HCT116 (cell line): ENCODE measurements at regions not wholly inside any gene's neighbourhood (a gene's known extent, or its start where the extent isn't known, plus 50 kb on each side); places are given as distances from the start of the nearest gene placed in this dataset.

Source experiments
- ATAC-seq: fragments of 200-7000 bp; cut with Tn5 transposase; 2 replicates; pipeline ENCODE4 v1.9.1; 2020; ENCODE audit warnings: mild to moderate bottlenecking, moderate library complexity
- BruUV-seq: library from RNA; stranded (reverse); fragments of 400-500 nt; replicated peaks from 2 replicates; lab custom pipeline; 2021; lab: Mats Ljungman, UMichigan
- CTCF ChIA-PET: fragments of 300-600 bp; sonication (Branson Sonifier 250); formaldehyde crosslinking; loops from one replicate; lab custom pipeline; 2021; ENCODE audit warnings: antibody characterized with exemption; lab: Charles Lee
- POLR2A ChIA-PET: fragments of 300-600, 350-600 bp; sonication (Branson Sonifier 250); formaldehyde crosslinking; loops from one replicate; lab custom pipeline; 2021; ENCODE audit warnings: antibody characterized with exemption; lab: Charles Lee
- RAD21 ChIA-PET, 2 experiments: fragments of 300-600 bp; sonication (Branson Sonifier 250); formaldehyde crosslinking; loops; one replicate each; lab custom pipeline; 2023; ENCODE audit warnings: low total read pairs in 2 of 2; ENCODE audit not compliant: uncharacterized antibody in 2 of 2, unreplicated experiment in 2 of 2, low non-redundant PET in 1 of 2; lab: Charles Lee
- DNase-seq: peaks from one replicate; pipeline ENCODE4 v3.0.0-alpha.2; 2010; ENCODE audit warnings: low read depth, low spot score
- H2AFZ ChIP-seq: fragments of 200-600 bp; shearing (Covaris generic), sonication (generic); 2 replicates; pipeline ENCODE4 v1.6.1; 2017; ENCODE audit warnings: low read depth, mixed run types, mixed read lengths, antibody characterized with exemption, low read length; ENCODE audit not compliant: poor library complexity, severe bottlenecking
- H3K27ac ChIP-seq: 2 replicates; pipeline ENCODE4 v1.5.1; 2012; ENCODE audit warnings: low read depth, low read length
- H3K27me3 ChIP-seq: fragments of 200-600 bp; sonication (generic); 2 replicates; pipeline ENCODE4 v1.6.1; 2016; ENCODE audit warnings: mixed run types, low read length, mixed read lengths; ENCODE audit not compliant: insufficient read depth
- H3K36me3 ChIP-seq, 2 experiments: fragments of 200-500 bp in 1 of 2; fragments of 200-600 bp in 1 of 2; sonication (Bioruptor generic) in 1 of 2; sonication (generic) in 1 of 2; 2 replicates each; pipeline versions ENCODE4 v1.5.1 to v1.6.1; 2014 to 2016; ENCODE audit warnings: low read length in 2 of 2, inconsistent platforms in 1 of 2, mixed read lengths in 1 of 2, mixed run types in 1 of 2; ENCODE audit not compliant: insufficient read depth in 2 of 2, control insufficient read depth in 1 of 2
- H3K4me1 ChIP-seq, 2 experiments: fragments of 200-600 bp in 1 of 2; sonication (generic) in 1 of 2; 2 replicates each; pipeline versions ENCODE4 v1.5.1 to v1.6.1; 2012 to 2017; ENCODE audit warnings: low read length in 2 of 2, inconsistent platforms in 1 of 2, mild to moderate bottlenecking in 1 of 2, mixed read lengths in 1 of 2, mixed run types in 1 of 2, moderate library complexity in 1 of 2; ENCODE audit not compliant: insufficient read depth in 2 of 2, control insufficient read depth in 1 of 2
- H3K4me2 ChIP-seq: fragments of 200-600 bp; sonication (generic); 2 replicates; pipeline ENCODE4 v1.6.1; 2017; ENCODE audit warnings: mixed run types, low read length, mixed read lengths
- H3K4me3 ChIP-seq, 2 experiments: fragments of 200-600 bp in 1 of 2; sonication (generic) in 1 of 2; replicated peaks in 1 of 2; 2 replicates each; pipeline ENCODE4 v1.5.1; 2011 to 2016; ENCODE audit warnings: low read length in 2 of 2, control low read depth in 1 of 2, low read depth in 1 of 2, mild to moderate bottlenecking in 1 of 2, mixed read lengths in 1 of 2, mixed run types in 1 of 2
- H3K79me2 ChIP-seq: fragments of 200-600 bp; sonication (generic); 2 replicates; pipeline ENCODE4 v1.6.1; 2017; ENCODE audit warnings: mild to moderate bottlenecking, mixed run types, low read length, moderate library complexity, mixed read lengths; ENCODE audit not compliant: insufficient read depth
- H3K9ac ChIP-seq: fragments of 200-600 bp; sonication (generic); 2 replicates; pipeline ENCODE4 v1.6.1; 2016; ENCODE audit warnings: low read length, mixed read lengths
- H3K9me2 ChIP-seq: fragments of 200-600 bp; sonication (generic), shearing (Covaris generic); 2 replicates; pipeline ENCODE4 v1.6.1; 2017; ENCODE audit warnings: mixed run types, mild to moderate bottlenecking, moderate library complexity; ENCODE audit not compliant: insufficient read depth
- H3K9me3 ChIP-seq, 2 experiments: fragments of 200-500 bp in 1 of 2; fragments of 200-600 bp in 1 of 2; sonication (Bioruptor generic) in 1 of 2; sonication (generic) in 1 of 2; 2 replicates each; pipeline ENCODE4 v1.6.1; 2014 to 2017; ENCODE audit warnings: low read length in 2 of 2, mixed read lengths in 2 of 2, inconsistent platforms in 1 of 2, low read depth in 1 of 2, mild to moderate bottlenecking in 1 of 2, mixed run types in 1 of 2, moderate library complexity in 1 of 2; ENCODE audit not compliant: control insufficient read depth in 1 of 2, insufficient read depth in 1 of 2
- H4K20me1 ChIP-seq: fragments of 200-600 bp; sonication (generic), shearing (Covaris generic); 2 replicates; pipeline ENCODE4 v1.6.1; 2017; ENCODE audit warnings: mixed run types, mild to moderate bottlenecking, moderate library complexity; ENCODE audit not compliant: insufficient read depth
- ATF3 ChIP-seq: IDR thresholded peaks from 2 replicates; pipeline ENCODE4 v1.6.1; 2012
- EGR1 ChIP-seq: IDR thresholded peaks from 2 replicates; pipeline ENCODE4 v1.6.1; 2012; ENCODE audit warnings: low read depth
- EZH2phosphoT487 ChIP-seq: fragments of 200-600 bp; IDR thresholded peaks from 2 replicates; pipeline ENCODE4 v1.6.1; 2018; ENCODE audit warnings: antibody characterized with exemption, borderline replicate concordance
- FOSL1 ChIP-seq: IDR thresholded peaks from 2 replicates; pipeline ENCODE4 v1.6.1; 2012; ENCODE audit warnings: low read depth
- JUND ChIP-seq: IDR thresholded peaks from 2 replicates; pipeline ENCODE4 v1.6.1; 2012
- POLR2A ChIP-seq: IDR thresholded peaks from 2 replicates; pipeline ENCODE4 v1.7.0; 2011; ENCODE audit warnings: borderline replicate concordance; ENCODE audit not compliant: insufficient read depth, insufficient read length; ENCODE audit errors: extremely low read depth
- POLR2AphosphoS5 ChIP-seq: IDR thresholded peaks from 2 replicates; pipeline ENCODE4 v1.6.1; 2011; ENCODE audit warnings: mild to moderate bottlenecking, low read depth, low read length, moderate library complexity
- REST ChIP-seq: IDR thresholded peaks from 2 replicates; pipeline ENCODE4 v1.6.1; 2012; ENCODE audit warnings: low read depth
- SIN3A ChIP-seq: IDR thresholded peaks from 2 replicates; pipeline ENCODE4 v1.6.1; 2012; ENCODE audit warnings: low read depth
- SP1 ChIP-seq: IDR thresholded peaks from 2 replicates; pipeline ENCODE4 v1.6.1; 2012; ENCODE audit warnings: low read depth
- SRF ChIP-seq: IDR thresholded peaks from 2 replicates; pipeline ENCODE4 v1.6.1; 2012; ENCODE audit warnings: low read depth
- TCF7L2 ChIP-seq: IDR thresholded peaks from 2 replicates; pipeline ENCODE4 v1.7.0; 2011; ENCODE audit warnings: borderline replicate concordance, inconsistent platforms; ENCODE audit not compliant: insufficient read depth, insufficient read length; ENCODE audit errors: extremely low read depth
- YY1 ChIP-seq: IDR thresholded peaks from 2 replicates; pipeline ENCODE4 v1.6.1; 2011; ENCODE audit warnings: low read length, low read depth, moderate library complexity, mild to moderate bottlenecking; ENCODE audit not compliant: insufficient replicate concordance; ENCODE audit errors: extremely low read depth
- ZFX ChIP-seq: fragments of 450-650 bp; IDR thresholded peaks from 2 replicates; pipeline ENCODE4 v1.6.1; 2017
- ZNF274 ChIP-seq: fragments of 200-500 bp; sonication (Bioruptor generic); IDR thresholded peaks from 2 replicates; pipeline ENCODE4 v1.6.1; 2014; ENCODE audit warnings: mild to moderate bottlenecking, low read depth, low read length, inconsistent platforms
- intact Hi-C: fragments of 100-400 bp; cut with micrococcal nuclease; formaldehyde crosslinking; loops from 2 replicates; pipeline ENCODE4 v1.10.0; 2022
- TF ChIP-seq, protein P1 (sequence below): IDR thresholded peaks from 2 replicates; pipeline ENCODE4 v1.6.1; 2012
- TF ChIP-seq, protein P2 (sequence below), 3 experiments: fragments of 200-600 bp in 1 of 3; sonication (generic) in 1 of 3; IDR thresholded peaks in 2 of 3; conservative IDR thresholded peaks in 1 of 3; 2 replicates each; pipeline ENCODE4 v1.5.1; 2012 to 2017; ENCODE audit warnings: low read depth in 2 of 3, low read length in 2 of 3, antibody characterized with exemption in 1 of 3, borderline replicate concordance in 1 of 3, control low read depth in 1 of 3, mild to moderate bottlenecking in 1 of 3, mixed read lengths in 1 of 3, mixed run types in 1 of 3, moderate library complexity in 1 of 3; ENCODE audit not compliant: insufficient read depth in 1 of 3

GRCh38 chr16:80377096-80377956, 163.5 kb upstream of the DYNLRB2 start (continued):
- TF ChIP-seq ZNF274 (no peak), EGR1 (no peak), SRF (no peak)
- TF ChIP-seq, all 23 proteins: peak for 0

DNA sequence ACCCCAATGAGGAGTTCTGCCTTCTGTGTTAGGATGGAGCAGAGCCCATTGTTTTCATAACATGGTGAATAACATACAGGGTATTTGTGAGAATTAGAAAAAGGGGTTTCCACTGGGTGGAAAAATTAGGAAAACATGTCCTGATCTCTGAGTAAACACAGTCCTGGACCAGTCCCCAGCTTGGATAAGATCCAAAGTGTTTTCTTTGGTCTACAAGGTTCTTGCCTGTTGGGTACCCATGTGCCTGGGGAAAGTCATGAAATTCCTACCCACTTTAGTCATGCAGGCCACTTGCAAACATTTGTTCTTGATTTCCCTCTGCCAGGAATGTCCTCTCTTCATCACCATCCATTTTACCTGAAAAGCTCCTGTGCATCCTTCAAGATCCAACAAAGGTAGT, 164.8 kb upstream of the DYNLRB2 start:
- no peak overlapping the region for H3K27ac ChIP-seq
- H3K36me3 ChIP-seq = no peaks in the 10 kb centered on the region
- H3K79me2 ChIP-seq = no peaks in the 10 kb centered on the region
- no peaks in the 10 kb centered on the region for H3K27me3 ChIP-seq
- ChIA-PET CTCF (no interaction called here), POLR2A (no interaction called here), RAD21 (no interaction called here)
- no TSS peak for BruUV-seq
- no peak overlapping the region for H3K4me2 ChIP-seq
- H3K9ac ChIP-seq = no peak overlapping the region
- H3K4me3 ChIP-seq = no peak overlapping the region
- H3K9me2 ChIP-seq = no peaks in the 10 kb centered on the region
- H2AFZ ChIP-seq = no peak overlapping the region
- ATAC-seq (no peak), DNase-seq (no peak)
- no peaks in the 10 kb centered on the region for H4K20me1 ChIP-seq
- intact Hi-C loops = no loop called here
- H3K4me1 ChIP-seq = no peaks in the 10 kb centered on the region
- peaks cover 40 to 48% of the 10 kb centered on the region in 2 experiments; a peak in 2 of 4 replicates for H3K9me3 ChIP-seq
- TF ChIP-seq TCF7L2 (no peak), SP1 (no peak), JUND (no peak), POLR2AphosphoS5 (no peak), ZFX (no peak), ZNF274 (no peak), POLR2A (no peak), EGR1 (no peak), SRF (no peak), FOSL1 (no peak), ATF3 (no peak), YY1 (no peak), SIN3A (no peak), EZH2phosphoT487 (no peak), REST (no peak)
- TF ChIP-seq, protein P1, sequence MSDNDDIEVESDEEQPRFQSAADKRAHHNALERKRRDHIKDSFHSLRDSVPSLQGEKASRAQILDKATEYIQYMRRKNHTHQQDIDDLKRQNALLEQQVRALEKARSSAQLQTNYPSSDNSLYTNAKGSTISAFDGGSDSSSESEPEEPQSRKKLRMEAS = no peak
- TF ChIP-seq, protein P2, sequence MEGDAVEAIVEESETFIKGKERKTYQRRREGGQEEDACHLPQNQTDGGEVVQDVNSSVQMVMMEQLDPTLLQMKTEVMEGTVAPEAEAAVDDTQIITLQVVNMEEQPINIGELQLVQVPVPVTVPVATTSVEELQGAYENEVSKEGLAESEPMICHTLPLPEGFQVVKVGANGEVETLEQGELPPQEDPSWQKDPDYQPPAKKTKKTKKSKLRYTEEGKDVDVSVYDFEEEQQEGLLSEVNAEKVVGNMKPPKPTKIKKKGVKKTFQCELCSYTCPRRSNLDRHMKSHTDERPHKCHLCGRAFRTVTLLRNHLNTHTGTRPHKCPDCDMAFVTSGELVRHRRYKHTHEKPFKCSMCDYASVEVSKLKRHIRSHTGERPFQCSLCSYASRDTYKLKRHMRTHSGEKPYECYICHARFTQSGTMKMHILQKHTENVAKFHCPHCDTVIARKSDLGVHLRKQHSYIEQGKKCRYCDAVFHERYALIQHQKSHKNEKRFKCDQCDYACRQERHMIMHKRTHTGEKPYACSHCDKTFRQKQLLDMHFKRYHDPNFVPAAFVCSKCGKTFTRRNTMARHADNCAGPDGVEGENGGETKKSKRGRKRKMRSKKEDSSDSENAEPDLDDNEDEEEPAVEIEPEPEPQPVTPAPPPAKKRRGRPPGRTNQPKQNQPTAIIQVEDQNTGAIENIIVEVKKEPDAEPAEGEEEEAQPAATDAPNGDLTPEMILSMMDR (IDR thresholded peaks at IDR 0.05 in 2 of 3, conservative IDR thresholded peaks at IDR 0.05 in 1 of 3; ENCODE audit: borderline replicate concordance in 1 of 3, insufficient read depth in 1 of 3, low read depth in 2 of 3, low read length in 2 of 3) = no peak
